SK-N-SH (cell line): ENCODE measurements at regions not wholly inside any gene's neighbourhood (a gene's known extent, or its start where the extent isn't known, plus 50 kb on each side); places are given as distances from the start of the nearest gene placed in this dataset.

Source experiments
- CTCF ChIA-PET: fragments of 300-600, 350-600 bp; formaldehyde crosslinking; extraction: SDS; loops from one replicate; lab custom pipeline; 2021; lab: Yijun Ruan, JAX
- POLR2A ChIA-PET: fragments of 350-600 bp; sonication (Branson Sonifier 250); formaldehyde crosslinking; extraction: SDS; loops from one replicate; lab custom pipeline; 2020; ENCODE audit warnings: antibody characterized with exemption, inconsistent platforms; lab: Yijun Ruan, JAX
- DNase-seq: peaks from one replicate; pipeline ENCODE4 v3.0.0; 2012
- H2AFZ ChIP-seq: fragments of 200-600 bp; sonication (generic); 2 replicates; pipeline ENCODE4 v1.8.1; 2016; ENCODE audit warnings: antibody characterized with exemption, mild to moderate bottlenecking, low read depth
- H3F3A ChIP-seq: fragments of 200-600 bp; sonication (generic); replicated peaks from 2 replicates; pipeline ENCODE3; 2016; ENCODE audit warnings: antibody characterized with exemption, mild to moderate bottlenecking; ENCODE audit not compliant: insufficient read depth
- H3K27ac ChIP-seq, 2 experiments: fragments of 200-500 bp in 1 of 2; fragments of 200-600 bp in 1 of 2; sonication (Bioruptor generic) in 1 of 2; sonication (generic), shearing (Covaris generic) in 1 of 2; 2 replicates each; pipeline versions ENCODE4 v1.5.1 to v1.6.1; 2014 to 2016; ENCODE audit warnings: low read depth in 2 of 2, inconsistent platforms in 1 of 2, low read length in 1 of 2, mild to moderate bottlenecking in 1 of 2, mixed read lengths in 1 of 2
- H3K27me3 ChIP-seq: fragments of 200-600 bp; sonication (generic), shearing (Covaris generic); 2 replicates; pipeline ENCODE4 v1.6.1; 2016; ENCODE audit warnings: mixed run types; ENCODE audit not compliant: insufficient read depth
- H3K36me3 ChIP-seq, 2 experiments: fragments of 200-500 bp in 1 of 2; fragments of 200-600 bp in 1 of 2; sonication (Bioruptor generic) in 1 of 2; sonication (generic) in 1 of 2; replicated peaks in 1 of 2; 2 replicates each; pipeline versions ENCODE3 to v1.5.1; 2014 to 2016; ENCODE audit warnings: low read length in 1 of 2, mild to moderate bottlenecking in 1 of 2; ENCODE audit not compliant: insufficient read depth in 2 of 2, control insufficient read depth in 1 of 2
- H3K4me1 ChIP-seq, 2 experiments: fragments of 200-500 bp in 1 of 2; fragments of 200-600 bp in 1 of 2; sonication (Bioruptor generic) in 1 of 2; sonication (generic), shearing (Covaris generic) in 1 of 2; 2 replicates each; pipeline versions ENCODE4 v1.5.1 to v1.6.1; 2014 to 2016; ENCODE audit warnings: low read depth in 1 of 2, low read length in 1 of 2, mixed run types in 1 of 2; ENCODE audit not compliant: insufficient read depth in 2 of 2, control insufficient read depth in 1 of 2
- H3K4me2 ChIP-seq: fragments of 200-600 bp; sonication (generic), shearing (Covaris generic); 2 replicates; pipeline ENCODE4 v1.6.1; 2017; ENCODE audit warnings: mixed run types
- H3K4me3 ChIP-seq, 2 experiments: fragments of 200-500 bp in 1 of 2; fragments of 200-600 bp in 1 of 2; sonication (Bioruptor generic) in 1 of 2; sonication (generic), shearing (Covaris generic) in 1 of 2; 2 replicates each; pipeline versions ENCODE4 v1.5.1 to v1.8.1; 2014 to 2016; ENCODE audit warnings: low read depth in 2 of 2, inconsistent platforms in 1 of 2, low read length in 1 of 2, mild to moderate bottlenecking in 1 of 2, mixed read lengths in 1 of 2, moderate library complexity in 1 of 2
- H3K79me2 ChIP-seq: fragments of 200-600 bp; sonication (generic); 2 replicates; pipeline ENCODE4 v1.8.1; 2017; ENCODE audit warnings: mild to moderate bottlenecking; ENCODE audit not compliant: insufficient read depth
- H3K9ac ChIP-seq: fragments of 200-600 bp; sonication (generic); 2 replicates; pipeline ENCODE4 v1.6.1; 2017; ENCODE audit warnings: mixed run types
- H3K9me2 ChIP-seq: fragments of 200-600 bp; sonication (generic); 2 replicates; pipeline ENCODE4 v1.6.1; 2017; ENCODE audit warnings: mixed run types
- H3K9me3 ChIP-seq: fragments of 200-600 bp; sonication (generic); 2 replicates; pipeline ENCODE4 v1.6.1; 2017; ENCODE audit warnings: mixed run types, mild to moderate bottlenecking, moderate library complexity
- H4K20me1 ChIP-seq: fragments of 200-600 bp; sonication (generic); 2 replicates; pipeline ENCODE4 v1.6.1; 2017; ENCODE audit warnings: mild to moderate bottlenecking, mixed run types; ENCODE audit not compliant: insufficient read depth
- CHD2 ChIP-seq: fragments of 150-350 bp; IDR thresholded peaks from 2 replicates; pipeline ENCODE4 v1.6.1; 2018; ENCODE audit warnings: low read length; ENCODE audit not compliant: partially characterized antibody
- ELF1 ChIP-seq: IDR thresholded peaks from 2 replicates; pipeline ENCODE4 v1.4.0; 2012
- GABPA ChIP-seq: IDR thresholded peaks from 2 replicates; pipeline ENCODE4 v1.4.0; 2012; ENCODE audit warnings: low read depth, mild to moderate bottlenecking
- IRF3 ChIP-seq: fragments of 150-350 bp; IDR thresholded peaks from 2 replicates; pipeline ENCODE4 v1.6.1; 2016; ENCODE audit warnings: mild to moderate bottlenecking, low read depth, low read length
- NFIC ChIP-seq: IDR thresholded peaks from 2 replicates; pipeline ENCODE4 v1.4.0; 2012; ENCODE audit warnings: borderline replicate concordance
- RAD21 ChIP-seq: IDR thresholded peaks from 2 replicates; pipeline ENCODE4 v1.6.1; 2012; ENCODE audit warnings: mild to moderate bottlenecking, low read length
- RXRA ChIP-seq: IDR thresholded peaks from 2 replicates; pipeline ENCODE4 v1.4.0; 2012; ENCODE audit warnings: low read depth, mild to moderate bottlenecking, borderline replicate concordance
- SMC3 ChIP-seq: IDR thresholded peaks from 2 replicates; pipeline ENCODE4 v1.6.1; 2012; ENCODE audit warnings: low read depth, low read length, improper control_type of control experiment
- WGBS: methylation state at CpG from one replicate; pipeline ENCODE4 v1.1.6; 2017; ENCODE audit warnings: low lambda C conversion rate; 5-methylcytosine and 5-hydroxymethylcytosine counted together
- TF ChIP-seq, protein P1 (sequence below): IDR thresholded peaks from 2 replicates; pipeline ENCODE4 v1.4.0; 2012; ENCODE audit warnings: low read depth, borderline replicate concordance
- TF ChIP-seq, protein P2 (sequence below): IDR thresholded peaks from 2 replicates; pipeline ENCODE4 v1.4.0; 2012; ENCODE audit warnings: low read depth, borderline replicate concordance

GRCh38 chr3:77931255-77932009 lies 891.5 kb downstream of the ROBO2 start:
- WGBS, result 42% methylated on average over 9 of the region's 9 CpGs
- Histone ChIP-seq H3K36me3 (no peaks in the 10 kb centered on the region), H3K79me2 (no peaks in the 10 kb centered on the region), H2AFZ (no peak overlapping the region), H3K4me2 (no peak overlapping the region), H3K9me2 (no peaks in the 10 kb centered on the region), H3K9ac (no peak overlapping the region), H3K4me1 (peaks cover 0 to 2% of the 10 kb centered on the region in 2 experiments; a peak in 1 of 4 replicates), H3K4me3 (no peak overlapping the region), H3K27me3 (no peaks in the 10 kb centered on the region), H3F3A (no peaks in the 10 kb centered on the region), H3K9me3 (no peaks in the 10 kb centered on the region), H4K20me1 (no peaks in the 10 kb centered on the region), H3K27ac (peak overlapping the region in 1 of 2 experiments; percentile 16; a peak in 1 of 4 replicates)
- no peak for TF ChIP-seq RAD21
- no peak for TF ChIP-seq ELF1
- TF ChIP-seq, protein P1, sequence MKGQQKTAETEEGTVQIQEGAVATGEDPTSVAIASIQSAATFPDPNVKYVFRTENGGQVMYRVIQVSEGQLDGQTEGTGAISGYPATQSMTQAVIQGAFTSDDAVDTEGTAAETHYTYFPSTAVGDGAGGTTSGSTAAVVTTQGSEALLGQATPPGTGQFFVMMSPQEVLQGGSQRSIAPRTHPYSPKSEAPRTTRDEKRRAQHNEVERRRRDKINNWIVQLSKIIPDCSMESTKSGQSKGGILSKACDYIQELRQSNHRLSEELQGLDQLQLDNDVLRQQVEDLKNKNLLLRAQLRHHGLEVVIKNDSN, result no peak
- TF ChIP-seq CHD2, result no peak
- ChIA-PET CTCF (interaction anchor here (0.9 kb wide), 1 partner anchor 714 kb away, joined by 4 read pairs; no protein-coding TSS in a partner anchor), POLR2A (no interaction called here)
- DNase-seq, result peak; percentile 1

- Histone ChIP-seq H4K20me1 (no peaks in the 10 kb centered on the region), H3K9me2 (no peaks in the 10 kb centered on the region), H3K79me2 (no peaks in the 10 kb centered on the region), H3K27ac (no peak overlapping the region), H3K27me3 (no peaks in the 10 kb centered on the region), H3F3A (no peaks in the 10 kb centered on the region), H3K4me3 (no peak overlapping the region), H3K36me3 (no peaks in the 10 kb centered on the region), H3K9me3 (no peaks in the 10 kb centered on the region), H3K4me1 (peaks cover 0 to 2% of the 10 kb centered on the region in 2 experiments; a peak in 1 of 4 replicates), H2AFZ (no peak overlapping the region), H3K4me2 (no peak overlapping the region), H3K9ac (no peak overlapping the region)
- TF ChIP-seq GABPA, result no peak
- TF ChIP-seq NFIC, result no peak
- TF ChIP-seq RXRA, result no peak
- no peak for TF ChIP-seq IRF3
- no peak for TF ChIP-seq SMC3
- TF ChIP-seq CHD2, result no peak
- TF ChIP-seq, protein P2, sequence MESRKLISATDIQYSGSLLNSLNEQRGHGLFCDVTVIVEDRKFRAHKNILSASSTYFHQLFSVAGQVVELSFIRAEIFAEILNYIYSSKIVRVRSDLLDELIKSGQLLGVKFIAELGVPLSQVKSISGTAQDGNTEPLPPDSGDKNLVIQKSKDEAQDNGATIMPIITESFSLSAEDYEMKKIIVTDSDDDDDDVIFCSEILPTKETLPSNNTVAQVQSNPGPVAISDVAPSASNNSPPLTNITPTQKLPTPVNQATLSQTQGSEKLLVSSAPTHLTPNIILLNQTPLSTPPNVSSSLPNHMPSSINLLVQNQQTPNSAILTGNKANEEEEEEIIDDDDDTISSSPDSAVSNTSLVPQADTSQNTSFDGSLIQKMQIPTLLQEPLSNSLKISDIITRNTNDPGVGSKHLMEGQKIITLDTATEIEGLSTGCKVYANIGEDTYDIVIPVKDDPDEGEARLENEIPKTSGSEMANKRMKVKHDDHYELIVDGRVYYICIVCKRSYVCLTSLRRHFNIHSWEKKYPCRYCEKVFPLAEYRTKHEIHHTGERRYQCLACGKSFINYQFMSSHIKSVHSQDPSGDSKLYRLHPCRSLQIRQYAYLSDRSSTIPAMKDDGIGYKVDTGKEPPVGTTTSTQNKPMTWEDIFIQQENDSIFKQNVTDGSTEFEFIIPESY, result no peak
- ChIA-PET CTCF (interaction anchor here (0.6 kb wide), 1 partner anchor 10 kb away, joined by 3 read pairs; no protein-coding TSS in a partner anchor), POLR2A (no interaction called here)
- WGBS, result 70% methylated on average over 1 of the region's 1 CpG
- DNase-seq, result no peak
Measured at GRCh38 chr3:77932926-77933325, 893.0 kb downstream of the ROBO2 start.
